Endothelial cell of umbilical vein (primary cell): ENCODE measurements at regions not wholly inside any gene's neighbourhood (a gene's known extent, or its start where the extent isn't known, plus 50 kb on each side); places are given as distances from the start of the nearest gene placed in this dataset.

Experiments
- BruUV-seq: library from RNA; stranded (reverse); fragments of 400-500 nt; replicated peaks from 2 replicates; lab custom pipeline; 2021; lab: Mats Ljungman, UMichigan
- CTCF ChIA-PET: fragments of 300-600, 350-600 bp; sonication (Branson Sonifier 250); formaldehyde crosslinking; loops from one replicate; lab custom pipeline; 2021; ENCODE audit warnings: antibody characterized with exemption, inconsistent platforms; lab: Charles Lee
- POLR2A ChIA-PET: fragments of 300-600, 350-600 bp; sonication (Branson Sonifier 250); formaldehyde crosslinking; loops from one replicate; lab custom pipeline; 2021; ENCODE audit warnings: antibody characterized with exemption, inconsistent platforms; lab: Charles Lee
- DNase-seq: peaks from one replicate; pipeline ENCODE4 v3.0.0-alpha.2; 2011; ENCODE audit warnings: low read depth, low spot score
- FAIRE-seq: peaks from 2 replicates; lab custom pipeline; 2011; peaks lifted over from hg19 to GRCh38; lab: Jason Lieb, UNC
- H2AFZ ChIP-seq: 2 replicates; pipeline ENCODE4 v1.6.0; 2012; ENCODE audit warnings: low read depth, low read length, control low read depth, inconsistent platforms
- H3K27ac ChIP-seq: 2 replicates; pipeline ENCODE4 v1.5.1; 2011; ENCODE audit warnings: low read depth, mild to moderate bottlenecking, control low read depth, low read length, moderate library complexity; ENCODE audit not compliant: insufficient read depth
- H3K27me3 ChIP-seq, 2 experiments: 2 replicates each; pipeline versions ENCODE4 v1.6.0 to v1.6.1; 2011; ENCODE audit warnings: low read length in 2 of 2, mixed read lengths in 1 of 2; ENCODE audit not compliant: control insufficient read depth in 2 of 2, insufficient read depth in 2 of 2
- H3K36me3 ChIP-seq, 2 experiments: 2 replicates in 1 of 2; 3 replicates in 1 of 2; pipeline ENCODE4 v1.5.1; 2011; ENCODE audit warnings: low read length in 2 of 2, mild to moderate bottlenecking in 1 of 2, moderate library complexity in 1 of 2; ENCODE audit not compliant: control insufficient read depth in 2 of 2, insufficient read depth in 2 of 2; ENCODE audit errors: extremely low read depth in 1 of 2
- H3K4me1 ChIP-seq: 3 replicates; pipeline ENCODE4 v1.5.1; 2011; ENCODE audit warnings: mild to moderate bottlenecking, low read length; ENCODE audit not compliant: control insufficient read depth, insufficient read depth; ENCODE audit errors: extremely low read depth
- H3K4me2 ChIP-seq: 2 replicates; pipeline ENCODE4 v1.6.1; 2011; ENCODE audit warnings: low read length, control low read depth, mixed read lengths; ENCODE audit not compliant: insufficient read depth
- H3K4me3 ChIP-seq, 3 experiments: fragments of 200-600 bp in 1 of 3; sonication (generic), shearing (Covaris generic) in 1 of 3; replicated peaks in 1 of 3; 2 replicates each; pipeline ENCODE4 v1.5.1; 2011 to 2016; ENCODE audit warnings: control low read depth in 3 of 3, low read length in 3 of 3, mild to moderate bottlenecking in 2 of 3, inconsistent platforms in 1 of 3, low read depth in 1 of 3, moderate library complexity in 1 of 3; ENCODE audit not compliant: insufficient read depth in 1 of 3
- H3K79me2 ChIP-seq: 2 replicates; pipeline ENCODE4 v1.6.0; 2012; ENCODE audit warnings: low read length, inconsistent platforms; ENCODE audit not compliant: control insufficient read depth, insufficient read depth
- H3K9ac ChIP-seq: replicated peaks from 2 replicates; pipeline ENCODE3; 2011; ENCODE audit warnings: low read length, control low read depth; ENCODE audit not compliant: insufficient read depth; ENCODE audit errors: extremely low read depth
- H3K9me1 ChIP-seq: replicated peaks from 3 replicates; pipeline ENCODE4 v1.6.0; 2011; ENCODE audit warnings: mild to moderate bottlenecking, low read length; ENCODE audit not compliant: control insufficient read depth, insufficient read depth; ENCODE audit errors: extremely low read depth
- H3K9me3 ChIP-seq: replicated peaks from 2 replicates; pipeline ENCODE4 v1.5.1; 2012; ENCODE audit warnings: low read length, inconsistent platforms; ENCODE audit not compliant: control insufficient read depth, insufficient read depth
- H4K20me1 ChIP-seq: replicated peaks from 2 replicates; pipeline ENCODE3; 2011; ENCODE audit warnings: mild to moderate bottlenecking, low read length; ENCODE audit not compliant: control insufficient read depth, insufficient read depth; ENCODE audit errors: extremely low read depth
- CTCF ChIP-seq, 2 donors: IDR thresholded peaks; 1 replicate in 1 of 2; 2 replicates in 1 of 2; pipeline ENCODE4 v1.5.1; 2011; ENCODE audit warnings: low read length in 2 of 2, mild to moderate bottlenecking in 2 of 2, moderate library complexity in 2 of 2, control low read depth in 1 of 2, inconsistent platforms in 1 of 2, low read depth in 1 of 2; ENCODE audit not compliant: insufficient read depth in 1 of 2; ENCODE audit errors: extremely low read depth in 1 of 2
- EZH2 ChIP-seq: IDR thresholded peaks from 2 replicates; pipeline ENCODE4 v1.6.1; 2012; ENCODE audit warnings: borderline replicate concordance, low read depth, mild to moderate bottlenecking, moderate library complexity, low read length, inconsistent platforms; ENCODE audit not compliant: severe bottlenecking
- FOS ChIP-seq: IDR thresholded peaks from 2 replicates; pipeline ENCODE4 v1.6.1; 2011; ENCODE audit warnings: mild to moderate bottlenecking, low read length, moderate library complexity, borderline replicate concordance; ENCODE audit not compliant: insufficient read depth
- GATA2 ChIP-seq: IDR thresholded peaks from 2 replicates; pipeline ENCODE4 v1.7.0; 2011; ENCODE audit warnings: low read depth, mild to moderate bottlenecking, moderate library complexity, mixed read lengths, low read length; ENCODE audit not compliant: insufficient read length, insufficient read depth
- JUN ChIP-seq: IDR thresholded peaks from 2 replicates; pipeline ENCODE4 v1.6.1; 2011; ENCODE audit warnings: borderline replicate concordance, low read depth; ENCODE audit not compliant: insufficient read length, insufficient read depth
- MYC ChIP-seq: IDR thresholded peaks from one replicate; pipeline ENCODE4 v1.6.1; 2011; ENCODE audit warnings: mild to moderate bottlenecking, low read depth, low read length
- POLR2A ChIP-seq: IDR thresholded peaks from 2 replicates; pipeline ENCODE4 v1.6.1; 2012; ENCODE audit warnings: low read depth, mild to moderate bottlenecking, control low read depth, low read length
- dilution Hi-C: fragments of 300-500 bp; cut with MboI; formaldehyde crosslinking; loops from one replicate; pipeline ENCODE4 v1.15.0; 2019; ENCODE audit warnings: low sequenced_read_pairs; ENCODE audit not compliant: extremely low pct_ligation_motif_present
- intact Hi-C: fragments of 100-400 bp; cut with micrococcal nuclease; formaldehyde crosslinking; loops from one replicate; pipeline ENCODE4 v1.10.0; 2022
- TF ChIP-seq, protein P1 (sequence below): IDR thresholded peaks from 2 replicates; pipeline ENCODE4 v1.6.1; 2011; ENCODE audit not compliant: insufficient read depth, insufficient read length

DNA sequence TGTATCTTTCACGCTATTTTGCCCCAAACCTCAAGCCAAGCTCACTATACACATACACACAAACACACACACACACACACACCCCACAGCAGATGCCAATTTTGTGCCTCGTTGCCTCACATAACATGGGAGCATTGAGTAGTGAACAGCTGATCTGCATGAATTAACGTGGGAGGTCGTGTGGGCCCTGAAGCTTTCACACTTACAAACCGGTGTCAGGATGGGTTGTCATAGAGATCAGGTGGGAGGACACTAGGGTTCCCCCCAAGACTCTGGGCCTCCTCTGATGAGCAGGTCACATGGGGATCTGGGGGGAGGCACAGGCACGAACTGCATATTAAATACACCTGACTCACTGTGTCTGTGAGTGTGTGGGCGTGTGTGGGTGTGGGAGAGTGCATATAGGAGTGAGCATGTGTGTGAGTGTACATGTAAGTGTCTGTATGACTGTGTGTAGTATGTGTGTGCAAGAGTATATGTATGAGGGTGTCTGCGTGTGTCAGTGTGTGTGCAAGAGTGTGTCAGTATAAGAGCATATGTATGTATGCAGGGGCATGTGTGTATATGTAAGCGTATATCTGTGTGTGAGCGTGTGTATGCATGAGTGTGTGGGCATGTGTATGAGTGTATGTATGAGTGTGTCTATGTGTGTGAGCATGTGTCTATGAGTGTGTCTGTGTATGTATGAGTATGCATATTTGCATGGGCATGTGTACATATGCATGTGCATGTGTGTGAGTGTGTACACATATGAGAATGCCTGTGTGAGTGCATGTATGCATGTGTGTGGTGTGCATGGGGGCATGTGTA is 370.4 kb downstream of the PREX1 start:
- no peak for DNase-seq
- ChIA-PET POLR2A (no interaction called here), CTCF (no interaction called here)
- Histone ChIP-seq H3K27ac (no peak overlapping the region), H3K4me3 (no peak overlapping the region), H3K36me3 (no peaks in the 10 kb centered on the region), H2AFZ (no peak overlapping the region), H3K27me3 (no peaks in the 10 kb centered on the region), H4K20me1 (no peaks in the 10 kb centered on the region), H3K9ac (no peak overlapping the region), H3K4me1 (no peaks in the 10 kb centered on the region), H3K4me2 (no peak overlapping the region), H3K9me1 (no peaks in the 10 kb centered on the region), H3K9me3 (no peaks in the 10 kb centered on the region), H3K79me2 (no peaks in the 10 kb centered on the region)
- intact Hi-C loops: no loop called here
- TF ChIP-seq JUN: no peak
- TF ChIP-seq, protein P1, sequence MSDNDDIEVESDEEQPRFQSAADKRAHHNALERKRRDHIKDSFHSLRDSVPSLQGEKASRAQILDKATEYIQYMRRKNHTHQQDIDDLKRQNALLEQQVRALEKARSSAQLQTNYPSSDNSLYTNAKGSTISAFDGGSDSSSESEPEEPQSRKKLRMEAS: no peak
- TF ChIP-seq CTCF (IDR thresholded peaks at IDR 0.05; ENCODE audit: extremely low read depth in 1 of 2, insufficient read depth in 1 of 2, low read depth in 1 of 2, low read length in 2 of 2): no peak
- TF ChIP-seq FOS: no peak
- TF ChIP-seq MYC: no peak
- no peak for TF ChIP-seq EZH2
- TF ChIP-seq GATA2: no peak
- no peak for TF ChIP-seq POLR2A
- BruUV-seq: no TSS peak
- dilution Hi-C loops: no loop called here
- FAIRE-seq: no peak
